ENCODE measurements at regions not wholly inside any gene's neighbourhood (a gene's known extent, or its start where the extent isn't known, plus 50 kb on each side); places are given as distances from the start of the nearest gene placed in this dataset.

DNA sequence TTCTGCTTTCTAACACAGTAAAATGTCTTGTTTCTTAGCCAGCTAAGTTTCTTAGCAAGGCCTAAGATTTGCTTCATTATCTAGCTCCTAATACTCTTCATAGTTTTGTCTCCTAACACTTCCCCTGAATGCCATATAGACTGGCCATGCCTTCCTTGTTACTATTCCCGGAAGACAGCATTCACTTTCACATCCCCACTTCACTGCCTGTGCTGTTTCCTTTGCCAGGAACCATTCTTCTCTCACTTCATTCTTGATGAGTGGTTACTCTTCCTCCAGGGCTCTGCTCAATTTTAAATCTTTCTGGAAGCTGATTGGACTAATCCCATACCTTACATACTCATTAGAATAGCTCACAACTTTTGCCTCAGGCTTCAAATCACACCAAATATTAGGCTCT is 1510.2 kb upstream of the DDX18 start:
- ChIA-PET POLR2A (no interaction called here), CTCF (no interaction called here)
- Histone ChIP-seq H3K4me2 (ENCODE audit: insufficient read depth, low read length) (no peak overlapping the region), H3K27ac (ENCODE audit: insufficient read depth, low read depth, low read length) (no peak overlapping the region), H3K4me3 (replicated peaks in 1 of 3; ENCODE audit: insufficient read depth in 1 of 3, low read depth in 1 of 3, low read length in 3 of 3) (no peak overlapping the region), H3K27me3 (ENCODE audit: control insufficient read depth in 2 of 2, insufficient read depth in 2 of 2, low read length in 2 of 2) (no peaks in the 10 kb centered on the region), H3K9me3 (replicated peaks; ENCODE audit: control insufficient read depth, insufficient read depth, low read length) (no peaks in the 10 kb centered on the region), H3K36me3 (ENCODE audit: control insufficient read depth in 2 of 2, extremely low read depth in 1 of 2, insufficient read depth in 2 of 2, low read length in 2 of 2) (no peaks in the 10 kb centered on the region), H4K20me1 (replicated peaks; ENCODE audit: control insufficient read depth, extremely low read depth, insufficient read depth, low read length) (no peaks in the 10 kb centered on the region), H3K4me1 (ENCODE audit: control insufficient read depth, extremely low read depth, insufficient read depth, low read length) (no peaks in the 10 kb centered on the region), H2AFZ (ENCODE audit: low read depth, low read length) (no peak overlapping the region), H3K9me1 (replicated peaks; ENCODE audit: control insufficient read depth, extremely low read depth, insufficient read depth, low read length) (no peaks in the 10 kb centered on the region), H3K79me2 (ENCODE audit: control insufficient read depth, insufficient read depth, low read length) (no peaks in the 10 kb centered on the region), H3K9ac (replicated peaks; ENCODE audit: extremely low read depth, insufficient read depth, low read length) (no peak overlapping the region)
- no peak for FAIRE-seq
- dilution Hi-C loops (cut with MboI; ENCODE audit: extremely low pct_ligation_motif_present, low sequenced_read_pairs) (no loop called here), intact Hi-C loops (cut with micrococcal nuclease) (no loop called here)
- no peak for DNase-seq (ENCODE audit: low read depth, low spot score)
- TF ChIP-seq GATA2 (IDR thresholded peaks at IDR 0.05; ENCODE audit: insufficient read depth, insufficient read length, low read depth, low read length) (no peak), EZH2 (IDR thresholded peaks at IDR 0.05; ENCODE audit: borderline replicate concordance, low read depth, low read length, severe bottlenecking) (no peak), MYC (IDR thresholded peaks at IDR 0.05; ENCODE audit: low read depth, low read length) (no peak), POLR2AphosphoS5 (IDR thresholded peaks at IDR 0.05; ENCODE audit: insufficient read depth, low read depth, low read length) (no peak), CTCF (IDR thresholded peaks at IDR 0.05; ENCODE audit: extremely low read depth in 1 of 2, insufficient read depth in 1 of 2, low read depth in 1 of 2, low read length in 2 of 2) (no peak), FOS (IDR thresholded peaks at IDR 0.05; ENCODE audit: borderline replicate concordance, insufficient read depth, low read length) (no peak), JUN (IDR thresholded peaks at IDR 0.05; ENCODE audit: borderline replicate concordance, insufficient read depth, insufficient read length, low read depth) (no peak), MAX (IDR thresholded peaks at IDR 0.05; ENCODE audit: insufficient read depth, insufficient read length) (no peak), POLR2A (IDR thresholded peaks at IDR 0.05; ENCODE audit: low read depth, low read length) (no peak)
- BruUV-seq (replicated peaks), result no TSS peak
